Endothelial cell of umbilical vein (primary cell): ENCODE measurements at regions not wholly inside any gene's neighbourhood (a gene's known extent, or its start where the extent isn't known, plus 50 kb on each side); places are given as distances from the start of the nearest gene placed in this dataset.

Experiments used
- POLR2A ChIP-seq: IDR thresholded peaks from 2 replicates; pipeline ENCODE4 v1.6.1; 2012; ENCODE audit warnings: low read depth, mild to moderate bottlenecking, control low read depth, low read length
- TF ChIP-seq, protein P1 (sequence below), 2 donors: IDR thresholded peaks; 1 replicate in 1 of 2; 2 replicates in 1 of 2; pipeline ENCODE4 v1.5.1; 2011; ENCODE audit warnings: low read length in 2 of 2, mild to moderate bottlenecking in 2 of 2, moderate library complexity in 2 of 2, control low read depth in 1 of 2, inconsistent platforms in 1 of 2, low read depth in 1 of 2; ENCODE audit not compliant: insufficient read depth in 1 of 2; ENCODE audit errors: extremely low read depth in 1 of 2

DNA sequence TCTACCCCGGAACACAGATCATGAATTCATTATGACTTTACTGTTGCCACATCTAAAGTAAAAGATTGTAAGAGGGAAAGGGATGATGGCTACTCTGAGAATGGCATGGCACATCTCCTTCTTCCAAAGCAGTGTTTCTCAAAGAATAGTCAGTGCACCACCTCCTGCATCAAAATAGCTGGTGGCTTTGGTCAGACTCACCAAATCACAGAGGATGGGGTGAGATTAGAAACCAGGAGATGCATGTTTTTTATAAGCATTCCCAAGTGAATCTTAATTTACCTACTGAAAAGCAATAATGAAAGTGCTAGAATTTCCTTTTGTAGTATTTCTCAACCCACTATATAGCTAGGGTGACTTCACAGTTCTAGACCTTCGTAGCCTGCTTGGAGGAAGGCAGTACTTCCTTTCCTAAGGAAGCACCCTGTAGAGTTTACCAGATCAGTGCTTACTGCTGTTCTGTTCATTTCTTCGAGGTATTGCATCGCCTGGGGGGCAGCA, 340.8 kb upstream of the KLF3 start:
- TF ChIP-seq POLR2A: no peak
- TF ChIP-seq, protein P1, sequence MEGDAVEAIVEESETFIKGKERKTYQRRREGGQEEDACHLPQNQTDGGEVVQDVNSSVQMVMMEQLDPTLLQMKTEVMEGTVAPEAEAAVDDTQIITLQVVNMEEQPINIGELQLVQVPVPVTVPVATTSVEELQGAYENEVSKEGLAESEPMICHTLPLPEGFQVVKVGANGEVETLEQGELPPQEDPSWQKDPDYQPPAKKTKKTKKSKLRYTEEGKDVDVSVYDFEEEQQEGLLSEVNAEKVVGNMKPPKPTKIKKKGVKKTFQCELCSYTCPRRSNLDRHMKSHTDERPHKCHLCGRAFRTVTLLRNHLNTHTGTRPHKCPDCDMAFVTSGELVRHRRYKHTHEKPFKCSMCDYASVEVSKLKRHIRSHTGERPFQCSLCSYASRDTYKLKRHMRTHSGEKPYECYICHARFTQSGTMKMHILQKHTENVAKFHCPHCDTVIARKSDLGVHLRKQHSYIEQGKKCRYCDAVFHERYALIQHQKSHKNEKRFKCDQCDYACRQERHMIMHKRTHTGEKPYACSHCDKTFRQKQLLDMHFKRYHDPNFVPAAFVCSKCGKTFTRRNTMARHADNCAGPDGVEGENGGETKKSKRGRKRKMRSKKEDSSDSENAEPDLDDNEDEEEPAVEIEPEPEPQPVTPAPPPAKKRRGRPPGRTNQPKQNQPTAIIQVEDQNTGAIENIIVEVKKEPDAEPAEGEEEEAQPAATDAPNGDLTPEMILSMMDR (IDR thresholded peaks at IDR 0.05; ENCODE audit: extremely low read depth in 1 of 2, insufficient read depth in 1 of 2, low read depth in 1 of 2, low read length in 2 of 2): no peak
